Posterior vena cava (tissue), 2 donors: ENCODE measurements at regions not wholly inside any gene's neighbourhood (a gene's known extent, or its start where the extent isn't known, plus 50 kb on each side); places are given as distances from the start of the nearest gene placed in this dataset.

Experiments used
- DNase-seq: peaks from one replicate; pipeline ENCODE4 v3.0.0-alpha.2; 2020; ENCODE audit warnings: low spot score
- intact Hi-C, 2 donors: fragments of 100-400 bp; cut with DNase I; formaldehyde crosslinking; loops; one replicate each; pipeline versions ENCODE4 v1.14.1 to v1.14.2; 2022 to 2023
- donor health status: DM: yes; HTN: yes; CAD: no.
- donor health status: DM: yes; HTN: yes; CAD: no.

DNA sequence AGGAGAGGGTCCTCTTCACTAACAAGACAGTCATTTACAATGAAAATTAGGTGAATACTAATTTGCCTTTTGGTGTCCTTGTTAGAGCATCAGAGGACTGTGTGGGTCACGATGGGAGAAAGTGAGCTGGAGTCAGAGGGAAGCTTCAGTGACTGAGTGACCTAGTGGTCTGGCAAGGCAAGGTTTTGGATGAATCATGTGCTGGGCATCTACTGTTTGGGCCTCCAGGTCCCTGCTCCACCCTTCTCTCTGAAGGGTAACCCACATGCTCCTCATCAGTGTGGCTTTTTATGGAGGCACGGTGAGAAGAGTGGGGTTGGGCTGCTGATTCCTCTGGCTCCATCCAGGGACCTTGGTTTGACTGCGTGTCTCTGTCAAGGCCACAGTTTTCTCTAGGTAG lies 60.5 kb upstream of the EXOC2 start:
- intact Hi-C loops: no loop called here
- no peak for DNase-seq

GRCh38 chr6:752438-752837 lies 59.5 kb upstream of the EXOC2 start:
- intact Hi-C loops: no loop called here

GRCh38 chr6:751765-752164 lies 58.8 kb upstream of the EXOC2 start:
- no peak for DNase-seq
- intact Hi-C loops: no loop called here

More at GRCh38 chr6:752438-752837, 59.5 kb upstream of the EXOC2 start:
- DNase-seq: no peak

DNA sequence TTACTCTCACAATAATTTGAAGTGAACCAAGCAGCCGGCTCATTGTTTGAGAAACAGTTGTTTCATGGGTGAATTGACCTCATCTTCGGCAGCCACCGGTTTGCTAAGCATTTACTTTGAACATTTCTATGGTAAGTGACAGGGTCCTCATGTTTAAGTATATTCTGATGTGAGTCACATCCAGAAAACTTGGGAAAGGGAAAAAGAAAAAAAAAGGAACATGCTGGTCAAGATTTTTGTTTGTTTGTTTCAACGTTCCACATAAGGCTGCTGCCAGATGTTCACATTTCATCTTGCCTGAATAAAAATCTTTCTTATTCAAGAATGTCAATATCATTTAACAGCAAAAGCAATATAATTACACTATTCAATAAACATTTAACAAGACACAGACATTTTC lies 55.0 kb upstream of the EXOC2 start:
- DNase-seq: no peak
- intact Hi-C loops: no loop called here

DNA sequence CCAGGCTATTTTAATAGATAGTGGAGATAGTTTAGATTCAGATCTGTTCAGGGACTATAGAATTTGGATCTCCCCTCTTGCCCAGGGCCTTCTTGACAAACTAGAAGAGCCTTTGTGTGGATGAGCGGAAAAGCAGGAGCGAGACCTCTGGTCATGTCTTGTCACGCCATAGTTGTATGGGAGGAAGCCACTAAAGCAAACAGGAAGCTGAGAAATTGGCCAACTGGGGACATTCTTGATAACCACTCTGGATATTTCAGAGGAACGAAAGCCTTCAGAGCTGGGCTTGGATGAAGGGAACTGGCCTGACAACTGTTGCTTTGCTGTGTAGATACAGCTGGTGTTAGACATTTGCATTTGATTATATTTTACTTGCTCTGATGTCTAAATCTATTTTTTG lies 54.1 kb upstream of the EXOC2 start:
- intact Hi-C loops: no loop called here
- DNase-seq: no peak

DNA sequence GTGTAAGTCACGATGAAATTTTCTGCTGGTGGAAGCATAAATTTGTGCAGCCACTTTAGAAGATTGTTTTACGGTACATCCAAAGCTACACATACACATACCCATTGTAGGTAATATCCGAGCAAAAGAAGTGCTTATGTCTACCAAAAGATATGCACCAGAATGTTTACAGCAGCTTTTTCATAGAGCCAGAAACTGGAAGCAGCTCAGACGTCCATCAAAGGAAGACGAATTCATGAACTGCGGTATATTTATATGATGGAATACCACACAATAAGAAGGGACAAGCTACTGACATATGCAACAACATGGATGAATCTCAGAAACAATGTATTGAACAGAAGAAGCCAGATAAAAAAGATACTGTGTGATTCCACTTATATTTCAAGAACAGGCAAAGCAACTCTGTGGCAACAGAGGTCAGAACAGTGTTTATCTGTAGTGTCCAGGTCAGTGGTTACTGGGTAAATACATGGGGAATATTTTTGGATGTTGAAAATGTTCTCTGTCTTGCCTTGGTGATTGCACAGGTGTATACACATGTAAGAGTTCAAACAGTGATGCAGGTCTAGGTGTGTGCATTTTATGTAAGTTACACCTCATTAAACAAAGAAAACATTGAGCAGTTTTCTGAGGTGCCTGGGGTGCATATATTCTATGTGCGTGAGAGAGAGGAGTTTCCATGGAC lies 51.9 kb upstream of the EXOC2 start:
- intact Hi-C loops: no loop called here
- no peak for DNase-seq

DNA sequence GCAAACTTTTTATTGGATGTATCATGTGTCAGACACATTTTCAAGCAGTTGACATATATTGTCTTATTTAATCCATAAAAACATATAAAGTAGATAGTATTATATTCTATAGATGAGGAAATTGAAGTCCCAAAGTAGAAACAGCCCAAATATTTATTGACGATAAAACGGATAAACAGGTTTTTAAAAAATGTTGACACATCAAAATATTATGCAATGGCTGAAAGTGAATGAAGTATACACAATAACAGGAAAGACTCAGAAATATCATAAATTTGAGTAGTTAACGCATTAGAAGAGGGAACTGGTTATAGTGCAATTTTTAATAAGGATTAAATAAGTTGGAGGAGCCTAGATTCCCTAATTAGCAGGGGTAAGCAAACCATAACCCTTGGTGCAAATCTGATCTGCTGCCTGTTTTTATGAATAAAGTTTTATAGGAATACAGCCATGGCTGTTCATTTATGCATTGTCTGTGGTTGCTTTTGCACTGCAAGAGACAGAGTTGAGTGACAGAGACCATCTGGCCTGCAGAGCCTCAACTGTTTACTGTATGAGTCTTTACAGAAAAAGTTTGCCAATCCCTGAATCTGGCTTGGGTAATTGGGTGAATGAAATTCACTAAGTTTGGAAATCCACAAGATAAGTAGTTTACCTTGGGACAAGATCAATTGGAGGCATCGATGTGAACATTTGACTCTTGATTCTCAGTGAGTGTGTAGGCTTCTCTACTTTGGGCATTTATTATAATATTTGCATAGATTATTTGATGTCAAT lies 50.6 kb upstream of the EXOC2 start:
- no peak for DNase-seq
- intact Hi-C loops: loop anchor here in 1 of 2 donors (2.0 kb wide), 1 partner anchor 15 kb away; no protein-coding TSS in a partner anchor
